ENCODE measurements at regions not wholly inside any gene's neighbourhood (a gene's known extent, or its start where the extent isn't known, plus 50 kb on each side); places are given as distances from the start of the nearest gene placed in this dataset.

DNA sequence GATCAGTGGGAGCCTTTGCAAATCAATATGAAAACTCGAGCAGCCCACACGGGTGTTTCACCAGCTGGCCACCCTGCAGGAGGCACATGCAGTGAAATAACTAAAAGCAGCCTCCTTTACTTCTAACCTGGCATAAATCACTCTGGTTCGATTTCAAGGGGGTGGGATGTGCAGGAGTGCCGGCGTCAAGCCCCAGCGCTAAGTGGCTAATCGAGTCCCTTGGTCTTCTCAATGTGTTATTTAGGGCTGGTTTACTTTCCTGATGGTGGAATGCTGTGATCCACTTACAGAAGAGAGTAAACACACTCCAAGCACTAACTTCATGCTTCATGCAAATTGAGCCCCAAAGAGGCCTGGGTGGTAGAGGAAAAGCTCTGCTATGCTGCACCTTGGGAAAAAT lies 109.4 kb downstream of the TMEM174 start:
- H3K27ac ChIP-seq: peak overlapping the region in 1 of 4 donors; percentile 74
- H3K4me1 ChIP-seq: peaks cover 6 to 18% (median 10%) of the 10 kb centered on the region in 3 donors
- TF ChIP-seq CTCF (IDR thresholded peaks at IDR 0.05): no peak
- no peaks in the 10 kb centered on the region for H3K9me3 ChIP-seq
- intact Hi-C loops (cut with DNase I): no loop called here
- H3K4me3 ChIP-seq: no peak overlapping the region
- DNase-seq (no peak), ATAC-seq (no peak), FAIRE-seq (no peak)
- H3K27me3 ChIP-seq: no peaks in the 10 kb centered on the region
- H3K36me3 ChIP-seq: no peaks in the 10 kb centered on the region
- 58 to 77% methylated on average over 7 of the region's 7 CpGs for whole genome bisulfite sequencing, 2 donors

GRCh38 chr5:73280821-73281746 lies 108.1 kb downstream of the TMEM174 start:
- Histone ChIP-seq H3K9me3 (no peaks in the 10 kb centered on the region), H3K4me3 (no peak overlapping the region), H3K4me1 (peaks cover 6 to 18% (median 10%) of the 10 kb centered on the region in 3 donors), H3K27me3 (no peaks in the 10 kb centered on the region), H3K27ac (peak overlapping the region; percentile 40 to 74 (median 69)), H3K36me3 (no peaks in the 10 kb centered on the region)
- intact Hi-C loops (cut with DNase I): no loop called here
- ATAC-seq (peak; percentile 80 to 88 (median 83)), DNase-seq (peak in 4 of 6 donors; percentile 54 to 81 (median 76)), FAIRE-seq (no peak)
- no peak for TF ChIP-seq CTCF (IDR thresholded peaks at IDR 0.05)
- WGBS, 2 donors: 51% methylated on average over 20 of the region's 20 CpGs

DNA sequence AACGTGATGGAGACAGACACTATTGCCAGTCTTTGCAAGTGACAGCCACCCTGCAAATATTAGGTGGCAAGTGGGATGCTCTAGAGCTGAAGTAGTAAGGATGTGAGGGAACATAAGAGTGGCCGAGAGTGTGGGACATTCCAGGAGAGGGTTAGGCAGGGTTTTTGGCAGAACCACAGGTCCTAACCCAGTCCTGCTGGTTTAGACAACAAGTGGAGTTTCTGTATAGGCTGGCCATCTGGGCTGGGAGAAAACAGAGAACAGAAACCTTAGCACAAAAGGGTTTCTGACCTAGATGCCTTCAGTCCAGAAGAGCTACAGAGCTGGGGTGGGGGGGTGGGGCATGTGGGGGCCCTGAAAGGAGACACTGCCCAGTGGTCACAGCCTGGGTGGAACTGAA lies 107.4 kb downstream of the TMEM174 start:
- DNase-seq (no peak), ATAC-seq (peak in 2 of 4 donors; percentile 30 to 37), FAIRE-seq (no peak)
- Histone ChIP-seq H3K36me3 (no peaks in the 10 kb centered on the region), H3K9me3 (no peaks in the 10 kb centered on the region), H3K27me3 (no peaks in the 10 kb centered on the region), H3K27ac (peak overlapping the region; percentile 40 to 74 (median 69)), H3K4me1 (peaks cover 6 to 18% (median 10%) of the 10 kb centered on the region in 3 donors), H3K4me3 (no peak overlapping the region)
- intact Hi-C loops (cut with DNase I): no loop called here
- 63 to 65% methylated on average over 2 of the region's 2 CpGs for WGBS, 2 donors
- TF ChIP-seq CTCF (IDR thresholded peaks at IDR 0.05): no peak

GRCh38 chr5:73279805-73280204 lies 106.8 kb downstream of the TMEM174 start:
- no peak for TF ChIP-seq CTCF (IDR thresholded peaks at IDR 0.05)
- DNase-seq (no peak), ATAC-seq (no peak), FAIRE-seq (no peak)
- H3K9me3 ChIP-seq: no peaks in the 10 kb centered on the region
- no peaks in the 10 kb centered on the region for H3K36me3 ChIP-seq
- H3K27me3 ChIP-seq: no peaks in the 10 kb centered on the region
- no peak overlapping the region for H3K4me3 ChIP-seq
- intact Hi-C loops (cut with DNase I): no loop called here
- peaks cover 6 to 18% (median 10%) of the 10 kb centered on the region in 3 donors for H3K4me1 ChIP-seq
- no peak overlapping the region for H3K27ac ChIP-seq
- 53 to 58% methylated on average over 1 of the region's 1 CpG for WGBS, 2 donors

DNA sequence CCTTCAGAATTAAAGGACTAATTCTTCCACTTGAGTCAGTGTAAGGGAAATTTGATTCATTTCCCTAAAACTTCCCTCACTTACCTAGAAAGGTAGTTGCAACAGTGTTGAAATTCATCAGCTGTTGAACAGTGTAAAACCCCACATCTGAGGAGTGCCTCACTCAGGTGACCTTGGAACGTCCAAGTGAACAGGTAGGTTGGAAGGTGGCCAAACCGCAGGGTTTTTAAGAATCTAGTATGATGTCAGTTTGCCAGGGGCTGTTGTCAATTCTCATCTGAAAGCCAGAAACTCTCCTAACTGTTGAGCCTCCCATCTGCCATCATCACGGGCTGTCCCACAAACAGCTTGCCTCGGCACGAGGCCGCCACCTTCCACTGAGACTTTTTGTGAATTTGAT lies 105.7 kb downstream of the TMEM174 start:
- ATAC-seq (peak in 3 of 4 donors; percentile 32 to 44 (median 36)), DNase-seq (peak in 5 of 6 donors; percentile 29 to 70 (median 62)), FAIRE-seq (no peak)
- Histone ChIP-seq H3K4me3 (no peak overlapping the region), H3K4me1 (peaks cover 6 to 18% (median 10%) of the 10 kb centered on the region in 3 donors), H3K36me3 (no peaks in the 10 kb centered on the region), H3K27me3 (no peaks in the 10 kb centered on the region), H3K9me3 (no peaks in the 10 kb centered on the region), H3K27ac (no peak overlapping the region)
- 59 to 63% methylated on average over 6 of the region's 6 CpGs for WGBS, 2 donors
- intact Hi-C loops (cut with DNase I): no loop called here
- TF ChIP-seq CTCF (IDR thresholded peaks at IDR 0.05): no peak

All from pancreas (tissue), 10 donors.